MM.1S (cell line): ENCODE measurements at regions not wholly inside any gene's neighbourhood (a gene's known extent, or its start where the extent isn't known, plus 50 kb on each side); places are given as distances from the start of the nearest gene placed in this dataset.
"Not testable (repeated sequence)": the region's sequence is repeated elsewhere in the genome, so short reads cannot be mapped to it uniquely, and the experiment has no call there.

Experiments
- DNase-seq: peaks from one replicate; pipeline ENCODE4 v3.0.0-alpha.2; 2015
- H2AFZ ChIP-seq: fragments of 300-600 bp; sonication (generic); 2 replicates; pipeline ENCODE4 v1.6.0; 2016; ENCODE audit warnings: antibody characterized with exemption, low read length
- H3F3A ChIP-seq: fragments of 300-600 bp; sonication (generic); 2 replicates; pipeline ENCODE4 v1.6.1; 2016; ENCODE audit warnings: mild to moderate bottlenecking, antibody characterized with exemption, low read length, moderate library complexity, mixed read lengths; ENCODE audit not compliant: insufficient read depth
- H3K27ac ChIP-seq: fragments of 300-600 bp; sonication (generic); 2 replicates; pipeline ENCODE4 v1.5.1; 2016; ENCODE audit warnings: mild to moderate bottlenecking, low read length
- H3K27me3 ChIP-seq: fragments of 300-600 bp; sonication (generic); replicated peaks from 2 replicates; pipeline ENCODE4 v1.6.0; 2016; ENCODE audit warnings: low read length; ENCODE audit not compliant: insufficient read depth
- H3K36me3 ChIP-seq: fragments of 300-600 bp; sonication (generic); replicated peaks from 2 replicates; pipeline ENCODE4 v1.6.1; 2016; ENCODE audit warnings: mild to moderate bottlenecking, low read length, mixed read lengths; ENCODE audit not compliant: insufficient read depth
- H3K4me1 ChIP-seq: fragments of 300-600 bp; sonication (generic); 2 replicates; pipeline ENCODE4 v1.6.1; 2016; ENCODE audit warnings: low read length, mixed read lengths
- H3K4me2 ChIP-seq: fragments of 300-600 bp; sonication (generic); 2 replicates; pipeline ENCODE4 v1.6.0; 2016; ENCODE audit warnings: low read depth, low read length
- H3K4me3 ChIP-seq: fragments of 300-600 bp; sonication (generic); 2 replicates; pipeline ENCODE4 v1.5.1; 2016; ENCODE audit warnings: low read length, mixed read lengths
- H3K79me2 ChIP-seq: fragments of 300-600 bp; sonication (generic); 2 replicates; pipeline ENCODE4 v1.6.1; 2016; ENCODE audit warnings: mixed run types, low read length, mixed read lengths
- H3K9ac ChIP-seq: fragments of 300-600 bp; sonication (generic); 2 replicates; pipeline ENCODE4 v1.6.1; 2016; ENCODE audit warnings: low read length, mixed read lengths
- H3K9me2 ChIP-seq: fragments of 300-600 bp; sonication (generic); replicated peaks from 2 replicates; pipeline ENCODE4 v1.6.1; 2016; ENCODE audit warnings: mild to moderate bottlenecking, low read length, mixed read lengths; ENCODE audit not compliant: insufficient read depth
- H3K9me3 ChIP-seq: fragments of 300-600 bp; sonication (generic); replicated peaks from 2 replicates; pipeline ENCODE4 v1.6.1; 2016; ENCODE audit warnings: mild to moderate bottlenecking, low read length, mixed read lengths; ENCODE audit not compliant: insufficient read depth
- H4K20me1 ChIP-seq: fragments of 300-600 bp; sonication (generic); 2 replicates; pipeline ENCODE4 v1.6.1; 2016; ENCODE audit warnings: mild to moderate bottlenecking, low read length, moderate library complexity, mixed read lengths; ENCODE audit not compliant: insufficient read depth
- CTCF ChIP-seq: fragments of 300-600 bp; sonication (generic); IDR thresholded peaks from 2 replicates; pipeline ENCODE4 v1.5.1; 2016; ENCODE audit warnings: antibody characterized with exemption, low read length, mixed read lengths
- EZH2 ChIP-seq: fragments of 300-600 bp; sonication (generic); optimal IDR thresholded peaks from 2 replicates; pipeline ENCODE3; 2017; ENCODE audit warnings: low read depth, mild to moderate bottlenecking, antibody characterized with exemption, low read length, mixed read lengths
- EZH2phosphoT487 ChIP-seq: fragments of 300-600 bp; sonication (generic); IDR thresholded peaks from 2 replicates; pipeline ENCODE4 v1.6.1; 2018; ENCODE audit warnings: antibody characterized with exemption, low read length

- Histone ChIP-seq H3K9ac (no peak overlapping the region), H3K9me3 (no peaks in the 10 kb centered on the region), H3K27ac (no peak overlapping the region), H2AFZ (no peak overlapping the region), H3K4me1 (0 out of 2 replicates have a peak, but pooled peaks cover 6% of the 10 kb centered on the region), H3K27me3 (no peaks in the 10 kb centered on the region), H3K4me2 (no peak overlapping the region), H3K9me2 (no peaks in the 10 kb centered on the region), H3F3A (peaks cover 5% of the 10 kb centered on the region; the same call in 1 of the 2 replicates), H3K36me3 (no peaks in the 10 kb centered on the region), H3K79me2 (no peaks in the 10 kb centered on the region), H4K20me1 (no peaks in the 10 kb centered on the region), H3K4me3 (no peak overlapping the region)
- DNase-seq: no peak
- TF ChIP-seq EZH2phosphoT487 (no peak), CTCF (no peak), EZH2 (no peak)
Observed at GRCh38 chr14:53620890-53621289, 335.7 kb downstream of the BMP4 start.

GRCh38 chr14:53620317-53620716 lies 336.3 kb downstream of the BMP4 start:
- Histone ChIP-seq H3K9me2 (no peaks in the 10 kb centered on the region), H3K36me3 (no peaks in the 10 kb centered on the region), H3K27ac (no peak overlapping the region), H3K27me3 (no peaks in the 10 kb centered on the region), H2AFZ (no peak overlapping the region), H3K4me1 (0 out of 2 replicates have a peak, but pooled peaks cover 6% of the 10 kb centered on the region), H3K9ac (no peak overlapping the region), H4K20me1 (no peaks in the 10 kb centered on the region), H3K79me2 (no peaks in the 10 kb centered on the region), H3K9me3 (no peaks in the 10 kb centered on the region), H3F3A (peaks cover 5% of the 10 kb centered on the region; the same call in 1 of the 2 replicates), H3K4me3 (no peak overlapping the region), H3K4me2 (no peak overlapping the region)
- no peak for DNase-seq
- TF ChIP-seq EZH2phosphoT487 (no peak), EZH2 (no peak), CTCF (no peak)

- H3F3A ChIP-seq: peaks cover 5% of the 10 kb centered on the region; the same call in 1 of the 2 replicates
- no peak overlapping the region for H2AFZ ChIP-seq
- H3K4me2 ChIP-seq: no peak overlapping the region
- TF ChIP-seq EZH2phosphoT487: no peak
- TF ChIP-seq CTCF: no peak
- no peak for TF ChIP-seq EZH2
- no peaks in the 10 kb centered on the region for H3K9me2 ChIP-seq
- H3K9me3 ChIP-seq: no peaks in the 10 kb centered on the region
- no peaks in the 10 kb centered on the region for H3K79me2 ChIP-seq
- no peak overlapping the region for H3K9ac ChIP-seq
- no peak overlapping the region for H3K4me3 ChIP-seq
- no peak for DNase-seq
- H3K36me3 ChIP-seq: no peaks in the 10 kb centered on the region
- H4K20me1 ChIP-seq: no peaks in the 10 kb centered on the region
- 0 out of 2 replicates have a peak, but pooled peaks cover 6% of the 10 kb centered on the region for H3K4me1 ChIP-seq
- H3K27me3 ChIP-seq: no peaks in the 10 kb centered on the region
- no peak overlapping the region for H3K27ac ChIP-seq
Observed at GRCh38 chr14:53619691-53620231, 336.9 kb downstream of the BMP4 start.

- not testable (repeated sequence) for H3K9ac ChIP-seq, H3K4me3 ChIP-seq, H3K27ac ChIP-seq, H4K20me1 ChIP-seq, H3K27me3 ChIP-seq, H3K9me3 ChIP-seq, H3K36me3 ChIP-seq, H3K9me2 ChIP-seq, H2AFZ ChIP-seq, H3K79me2 ChIP-seq, H3K4me1 ChIP-seq, DNase-seq, H3K4me2 ChIP-seq
- H3F3A ChIP-seq: peaks cover 11% of the 10 kb centered on the region; the same call in 1 of the 2 replicates
Observed at GRCh38 chr14:53616536-53616935, 340.1 kb downstream of the BMP4 start.
